GM21526 (cell line): ENCODE measurements at regions not wholly inside any gene's neighbourhood (a gene's known extent, or its start where the extent isn't known, plus 50 kb on each side); places are given as distances from the start of the nearest gene placed in this dataset.
A peak's percentile ranks its signal among the peaks of the same experiment; 100 is the strongest.
"Not testable (repeated sequence)": the region's sequence is repeated elsewhere in the genome, so short reads cannot be mapped to it uniquely, and the experiment has no call there.

Source experiments
- ATAC-seq: cut with Tn5 transposase; IDR thresholded peaks from one replicate; pipeline ENCODE4 v1.9.1; 2021; ENCODE audit warnings: moderate library complexity; ENCODE audit not compliant: unreplicated experiment, low FRiP score

DNA sequence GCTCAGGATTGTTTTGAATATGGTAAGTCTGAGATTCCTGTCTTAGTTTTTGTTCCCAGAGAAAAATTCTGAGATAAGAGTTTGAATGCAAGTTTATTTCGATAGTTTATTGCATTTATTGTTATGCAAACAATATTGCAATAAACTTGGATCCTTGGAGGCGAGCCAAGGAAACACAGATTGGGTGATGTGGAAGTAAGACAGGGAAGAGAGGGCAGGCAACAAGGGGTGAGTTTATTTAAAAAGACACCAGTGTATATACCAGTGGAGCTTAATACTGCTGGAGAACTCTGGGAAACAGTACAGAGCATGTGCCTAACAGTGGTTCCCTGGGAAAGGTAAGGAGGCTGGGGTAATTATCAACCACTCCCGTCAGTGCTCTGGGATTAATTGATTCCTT is 87.5 kb upstream of the NEDD4L start:
- no peak for ATAC-seq

DNA sequence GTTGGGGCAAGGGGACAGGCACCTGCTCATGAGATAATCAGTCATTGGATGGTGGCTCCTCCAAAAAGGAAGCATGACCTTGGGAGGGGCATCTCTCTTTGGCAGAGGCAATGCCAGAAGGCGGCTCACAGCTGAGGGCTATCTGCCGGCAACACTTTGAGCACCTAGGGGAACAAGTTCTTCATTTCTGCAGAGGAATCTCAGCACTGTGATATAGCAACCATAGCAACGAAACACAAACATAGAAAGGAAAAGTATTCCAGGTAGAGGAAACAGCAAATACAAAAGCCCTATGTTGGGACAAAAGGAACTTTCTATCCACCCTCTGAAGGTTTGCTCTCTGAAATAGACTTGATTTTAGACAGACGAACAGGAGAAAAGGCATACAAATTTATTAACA is 89.1 kb upstream of the NEDD4L start:
- no peak for ATAC-seq

DNA sequence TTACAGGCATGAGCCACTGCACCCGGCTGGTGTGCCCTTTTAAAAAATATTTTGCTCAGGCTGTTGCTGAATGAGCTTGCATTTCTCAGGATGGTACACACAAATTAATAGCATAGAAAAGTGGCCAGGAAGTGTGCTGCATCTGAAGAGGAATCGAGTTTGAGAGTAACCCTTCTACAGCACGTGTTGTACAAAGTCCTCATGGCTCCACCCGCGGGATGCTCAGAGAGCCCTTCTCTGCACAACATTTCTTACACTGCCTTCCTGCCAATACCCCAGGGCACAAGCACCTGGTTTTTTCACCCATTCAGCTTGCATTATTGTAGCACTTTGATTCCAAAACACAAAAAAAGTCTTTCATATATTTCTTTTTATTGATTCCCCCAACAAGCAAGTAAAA is 90.1 kb upstream of the NEDD4L start:
- ATAC-seq = no peak

DNA sequence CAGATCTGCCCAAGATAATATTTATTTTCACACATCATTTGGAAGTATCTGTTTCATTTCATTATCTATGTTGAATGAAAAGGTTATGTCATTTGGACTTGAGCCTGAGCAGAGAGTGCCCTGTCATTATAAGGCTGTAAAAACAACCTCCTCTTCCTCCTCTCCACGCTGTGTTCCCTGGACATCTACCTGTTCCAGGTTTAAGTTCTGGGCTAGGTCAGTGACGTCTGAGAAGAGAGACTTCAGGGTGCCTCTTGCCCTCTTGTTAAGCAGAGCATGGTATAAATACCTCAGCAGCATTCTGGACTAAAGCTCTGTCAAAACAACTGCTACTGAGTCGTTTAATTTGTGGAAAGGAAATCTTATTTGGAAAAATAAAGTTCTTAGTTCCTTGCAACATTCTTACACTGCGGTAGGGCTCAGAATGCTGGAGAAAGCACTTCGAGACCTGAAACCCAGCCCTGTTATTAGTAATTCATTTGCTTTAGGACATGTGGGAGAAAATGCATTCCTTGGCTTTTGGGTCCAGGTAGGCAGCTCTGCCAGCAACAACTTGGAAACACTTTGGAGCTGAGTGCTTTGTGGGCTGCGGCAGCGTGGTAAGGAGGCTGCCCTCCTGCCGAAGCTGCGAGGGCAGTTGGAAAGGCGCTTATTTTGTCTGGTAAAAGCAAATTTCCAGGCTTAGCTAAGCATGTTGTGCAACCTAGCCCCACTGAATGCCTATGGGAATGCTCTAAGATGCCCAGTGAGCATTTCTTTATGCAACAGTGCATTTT is 91.8 kb upstream of the NEDD4L start:
- no peak for ATAC-seq

DNA sequence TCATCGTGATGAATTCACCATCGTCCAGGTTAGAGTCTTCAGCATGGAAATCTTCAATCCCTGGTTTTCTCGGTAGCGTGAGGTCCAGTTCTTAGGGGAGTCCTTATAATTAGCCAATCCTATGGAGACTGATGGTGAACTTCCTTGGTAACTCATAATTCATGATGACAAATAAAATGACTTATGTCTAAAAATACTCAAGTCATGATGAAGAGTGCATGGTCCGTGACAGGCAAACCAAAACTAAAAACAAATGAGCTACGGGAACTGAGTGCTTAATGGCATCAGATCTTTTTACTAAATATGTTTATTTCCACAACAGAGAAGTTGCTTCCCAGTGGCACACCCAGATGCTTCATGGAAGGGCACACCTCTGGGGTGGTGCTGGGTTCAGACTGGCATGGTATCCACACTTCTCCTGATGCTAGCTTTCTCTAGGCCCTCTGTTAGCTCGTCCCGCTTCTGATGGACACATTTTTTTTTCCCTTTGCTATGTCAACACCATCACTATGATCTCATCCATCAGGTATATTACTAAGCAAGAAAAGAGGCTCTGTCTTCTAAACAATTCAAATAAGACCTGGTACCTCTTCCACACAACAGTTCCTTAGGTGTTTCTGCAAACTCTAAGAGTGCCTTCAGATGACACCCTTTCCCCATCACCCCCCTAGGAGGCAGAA is 92.8 kb upstream of the NEDD4L start:
- no peak for ATAC-seq

DNA sequence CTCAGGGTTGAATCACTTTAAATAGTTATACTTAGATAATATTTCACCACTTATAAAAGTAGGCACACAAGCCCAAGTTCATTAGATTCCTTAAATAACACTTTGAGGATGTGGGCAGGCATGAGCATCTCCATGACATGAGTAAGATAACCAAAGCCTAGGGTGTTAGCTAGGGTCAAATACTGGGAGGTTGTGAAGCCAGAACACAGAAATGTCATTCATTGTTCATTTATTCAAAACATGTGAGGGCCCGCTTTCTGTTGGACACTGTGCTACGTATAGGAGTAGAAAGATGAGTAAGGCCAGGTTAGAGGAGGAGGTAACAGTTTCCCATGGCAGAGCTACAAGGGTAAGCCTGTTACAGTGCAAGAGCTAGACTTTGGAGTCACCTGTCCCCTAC is 93.5 kb upstream of the NEDD4L start:
- ATAC-seq = no peak

DNA sequence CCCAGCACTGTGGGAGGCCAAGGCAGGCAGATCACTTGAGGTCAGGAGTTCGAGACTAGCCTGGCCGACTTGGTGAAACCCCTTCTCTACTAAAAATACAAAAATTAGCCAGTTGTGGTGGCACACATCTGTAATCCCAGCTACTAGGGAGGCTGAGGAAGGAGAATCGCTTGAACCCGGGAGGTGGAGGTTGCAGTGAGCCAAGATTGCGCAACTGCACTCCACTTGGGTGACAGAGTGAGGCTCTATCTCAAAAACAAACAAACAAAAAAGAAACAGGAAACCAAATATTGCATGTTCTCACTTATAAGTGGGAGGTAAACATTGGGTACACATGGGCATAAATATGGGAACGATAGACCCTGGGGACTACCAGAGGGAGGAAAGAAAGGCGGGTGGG is 94.7 kb upstream of the NEDD4L start:
- ATAC-seq = not testable (repeated sequence)

DNA sequence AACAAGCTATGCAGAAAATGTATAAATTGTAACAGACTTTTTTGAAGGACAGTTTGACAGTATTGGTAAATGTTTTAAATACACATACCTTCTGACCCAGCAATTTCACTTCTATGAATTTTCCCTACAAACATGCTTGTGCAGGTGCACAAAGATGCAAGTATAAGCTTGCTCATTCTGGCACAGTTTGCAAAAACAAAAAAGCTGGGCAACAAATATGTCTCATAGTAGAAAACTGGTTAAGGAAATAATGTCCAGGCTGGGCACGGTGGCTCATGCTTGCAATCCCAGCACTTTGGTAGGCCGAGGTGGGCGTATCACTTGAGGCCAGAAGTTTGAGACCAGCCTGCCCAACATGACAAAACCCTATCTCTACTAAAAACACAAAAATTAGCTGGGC is 96.9 kb upstream of the NEDD4L start:
- ATAC-seq = no peak

DNA sequence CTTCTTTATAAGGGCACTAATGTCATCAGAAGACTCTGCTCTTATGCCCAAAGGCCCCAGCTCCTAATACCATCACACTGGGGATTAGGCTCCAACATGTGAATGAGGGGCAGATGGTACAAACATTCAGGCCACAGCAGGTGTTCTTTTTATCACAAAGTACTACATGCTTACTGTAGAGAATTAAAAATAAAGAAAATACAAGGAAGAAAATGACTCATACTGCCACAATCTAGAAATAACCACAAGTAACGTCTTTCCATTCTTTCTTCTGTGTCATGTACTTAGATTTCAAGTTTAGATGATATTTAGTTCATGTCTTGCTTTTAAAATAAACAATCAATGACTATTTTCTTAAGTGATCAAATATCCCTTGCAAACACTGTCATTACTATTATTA is 100.3 kb upstream of the NEDD4L start:
- ATAC-seq = no peak

DNA sequence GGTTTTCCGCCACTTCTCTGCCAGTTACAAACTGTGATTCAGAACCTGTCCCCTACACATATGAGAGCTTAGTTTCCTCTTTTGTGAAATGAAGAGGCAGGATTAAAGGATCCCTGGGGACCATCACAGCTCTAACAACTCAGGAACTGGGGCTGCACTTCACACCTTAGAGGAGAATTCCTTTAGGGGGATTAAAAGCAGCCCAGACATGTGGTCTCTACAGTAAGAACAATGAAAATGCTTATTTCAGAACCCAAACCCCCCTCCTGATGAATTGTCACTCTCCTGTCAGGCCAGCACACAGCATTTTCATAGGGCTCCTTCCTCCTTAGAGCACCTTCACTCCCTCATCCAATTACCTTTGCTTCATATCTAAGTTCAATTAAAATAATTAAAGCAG is 101.5 kb upstream of the NEDD4L start:
- ATAC-seq = no peak

DNA sequence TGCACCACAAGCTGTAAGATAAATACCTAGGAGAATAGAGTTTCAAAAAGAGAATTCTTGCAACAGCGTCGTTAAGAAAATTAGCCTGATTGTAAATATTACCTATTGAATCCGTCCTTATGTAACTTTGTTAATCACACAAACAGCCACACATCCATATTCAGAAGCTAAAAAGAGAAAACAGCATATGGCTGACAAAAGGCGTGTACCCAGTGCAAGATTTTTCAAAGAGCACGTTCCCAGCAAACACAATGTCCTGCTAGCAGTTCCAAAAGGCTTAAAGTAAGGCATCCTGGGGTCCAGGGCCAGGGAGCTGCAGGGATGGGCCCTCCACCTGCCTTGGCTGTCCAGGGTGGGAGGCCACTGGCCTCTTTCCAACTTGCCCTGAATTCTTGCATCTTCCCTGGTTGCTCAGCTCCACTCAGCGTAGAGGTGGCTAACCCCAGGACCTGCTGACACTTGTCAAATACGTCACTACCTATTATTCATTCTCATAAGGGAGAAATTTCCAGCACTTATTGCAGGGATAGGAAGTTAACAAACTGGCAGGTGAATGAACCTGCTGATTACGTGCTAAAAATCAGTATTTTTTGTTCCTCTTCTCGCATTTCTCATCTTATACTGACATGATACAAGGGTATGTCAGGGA is 102.1 kb upstream of the NEDD4L start:
- no peak for ATAC-seq

DNA sequence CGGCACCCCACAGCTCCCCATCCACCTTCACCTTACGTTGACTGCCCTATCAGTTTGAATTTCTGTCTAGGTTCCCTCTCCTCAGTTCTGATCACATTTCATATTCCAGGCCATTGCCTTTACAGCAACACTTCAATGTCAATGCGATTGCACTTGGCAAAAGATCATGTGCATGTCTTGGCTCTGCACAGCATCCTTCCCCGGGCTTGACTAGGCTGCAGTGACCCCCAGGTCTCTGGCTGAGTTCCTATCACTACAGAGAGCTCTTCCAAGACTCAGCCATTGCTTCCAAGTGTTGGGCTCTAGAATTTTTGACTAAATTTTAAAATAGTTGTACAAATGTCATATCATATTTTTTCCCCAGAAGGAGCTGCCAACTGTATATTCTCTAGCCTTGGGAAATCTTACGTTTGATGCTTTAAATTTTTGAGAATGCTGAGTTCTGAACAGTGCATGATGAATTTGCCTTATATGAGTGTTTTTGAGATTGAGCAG is 103.8 kb upstream of the NEDD4L start:
- no peak for ATAC-seq

DNA sequence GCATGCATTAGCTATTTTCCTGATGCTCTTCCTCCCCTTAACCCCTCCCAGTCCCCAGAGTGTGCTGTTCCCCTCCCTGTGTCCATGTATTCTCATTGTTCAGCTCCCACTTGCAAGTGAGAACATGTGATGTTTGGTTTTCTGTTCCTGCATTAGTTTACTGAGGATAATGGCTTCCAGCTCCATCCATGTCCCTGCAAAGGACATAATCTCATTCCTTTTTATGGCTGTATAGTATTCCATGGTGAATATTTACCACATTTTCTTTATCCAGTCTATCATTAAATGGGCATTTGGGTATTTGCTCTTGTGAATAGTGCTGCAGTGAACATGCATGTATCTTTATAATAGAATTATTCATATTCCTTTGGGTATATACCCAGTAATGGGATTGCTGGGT is 109.7 kb upstream of the NEDD4L start:
- ATAC-seq = not testable (repeated sequence)

DNA sequence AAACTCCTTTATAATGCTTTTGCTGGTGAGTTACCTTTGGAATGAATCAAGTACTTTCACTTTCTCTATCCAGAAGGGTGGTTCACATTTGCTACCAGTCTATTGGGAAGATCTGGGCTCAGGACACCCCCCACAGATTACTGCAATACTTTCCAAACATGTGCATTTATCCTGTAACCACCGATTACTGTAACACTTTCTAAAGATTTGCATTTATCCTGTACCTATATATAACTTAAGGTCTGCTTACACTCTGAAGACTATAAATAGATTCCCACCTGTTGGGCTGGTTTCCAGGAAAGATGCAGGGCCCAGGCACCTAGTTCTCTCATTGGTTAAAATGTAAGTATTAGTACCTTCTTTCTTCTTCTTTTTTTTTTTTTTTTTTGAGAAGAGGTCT is 113.0 kb upstream of the NEDD4L start:
- peak; percentile 81 for ATAC-seq

DNA sequence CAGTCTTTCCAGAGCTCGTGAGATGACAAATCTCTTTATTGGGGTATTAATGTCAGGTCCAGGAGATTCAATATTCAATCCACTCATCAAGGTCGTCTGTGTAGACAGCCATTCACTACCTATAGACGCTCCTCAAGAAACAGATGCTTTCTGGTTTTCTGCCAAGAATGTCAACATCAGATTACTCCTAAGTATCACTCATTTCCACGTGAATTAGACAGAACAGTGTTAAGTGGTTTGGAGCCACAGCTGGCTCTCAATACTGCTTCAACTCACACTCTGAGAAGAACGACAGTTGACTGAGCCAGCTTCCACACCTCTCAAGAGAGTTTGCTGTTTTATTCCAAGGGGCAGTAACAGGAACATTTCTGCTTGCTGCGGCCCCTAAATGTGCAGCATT is 113.5 kb upstream of the NEDD4L start:
- no peak for ATAC-seq

DNA sequence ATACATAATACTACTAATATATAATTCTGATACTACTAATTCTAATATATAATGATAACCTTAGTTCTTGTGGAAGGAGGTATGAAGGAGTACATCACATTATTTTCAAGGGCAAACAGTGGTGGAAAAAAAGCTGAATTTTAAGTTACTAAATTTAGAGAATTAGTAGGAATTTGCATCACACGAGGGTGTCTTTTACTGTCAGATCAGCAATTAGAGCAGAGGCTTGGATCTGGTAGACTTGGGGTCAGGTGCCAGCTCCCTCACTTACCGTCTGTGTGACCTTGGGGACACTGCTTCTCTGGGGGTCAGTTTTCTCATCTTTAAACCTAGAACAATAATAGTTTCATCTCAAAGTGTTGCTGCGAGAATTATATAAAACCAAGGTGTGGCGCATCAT is 114.1 kb upstream of the NEDD4L start:
- no peak for ATAC-seq

DNA sequence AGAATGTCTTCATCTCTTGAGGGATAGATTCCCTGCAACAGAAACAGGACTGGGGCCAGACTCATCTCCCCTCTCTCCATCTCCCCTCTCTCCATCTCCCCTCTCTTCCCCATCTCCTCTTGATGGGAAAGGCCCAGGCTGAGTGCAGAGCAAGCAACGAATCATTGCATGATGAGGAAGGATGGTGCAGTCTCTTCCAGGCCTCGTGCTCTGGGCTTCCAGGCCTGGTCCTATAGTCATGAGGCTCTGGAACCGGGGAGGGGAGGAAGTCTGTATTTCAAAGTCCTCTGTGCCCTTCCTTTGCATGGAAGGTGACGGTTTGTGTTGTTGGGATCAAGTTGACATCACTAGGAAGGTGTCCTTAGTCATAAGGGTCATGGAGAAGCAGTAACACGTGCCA is 115.6 kb upstream of the NEDD4L start:
- no peak for ATAC-seq

DNA sequence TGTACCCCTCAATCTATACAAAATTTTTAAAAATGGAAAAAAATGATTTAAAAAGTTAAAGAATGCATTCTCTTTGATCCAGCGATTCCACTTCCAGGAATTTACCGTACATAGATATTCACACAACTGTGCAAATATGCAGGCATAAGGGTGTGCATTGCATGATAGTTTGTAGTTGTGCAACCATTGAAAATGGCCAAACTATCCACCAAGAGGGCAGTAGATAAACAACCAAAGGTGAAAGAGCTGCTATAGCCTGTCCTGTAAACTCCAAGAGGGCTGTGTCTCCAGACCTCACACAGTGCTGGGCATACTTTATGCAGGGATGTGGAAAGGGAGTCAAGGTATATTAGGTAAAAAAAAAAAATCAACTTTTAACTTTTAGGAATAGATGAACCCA is 116.5 kb upstream of the NEDD4L start:
- no peak for ATAC-seq

DNA sequence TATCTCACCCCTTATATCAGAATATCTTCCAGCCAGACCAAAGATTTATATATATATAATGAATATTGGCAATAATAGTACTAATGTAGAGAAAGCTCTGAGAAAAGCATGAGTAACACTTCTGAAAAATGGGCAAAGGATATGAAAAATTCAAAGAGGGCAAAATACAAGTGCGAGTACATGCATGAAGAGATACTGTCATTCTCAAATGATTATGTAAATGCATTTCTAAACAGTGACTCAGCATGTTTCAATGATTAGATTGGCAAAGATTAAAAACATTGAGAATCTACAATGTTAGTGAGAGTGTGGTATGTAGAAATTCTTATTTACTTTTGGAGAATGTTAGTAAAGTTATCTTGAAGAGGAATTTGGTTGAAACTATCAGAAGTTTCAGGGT is 118.3 kb upstream of the NEDD4L start:
- no peak for ATAC-seq

DNA sequence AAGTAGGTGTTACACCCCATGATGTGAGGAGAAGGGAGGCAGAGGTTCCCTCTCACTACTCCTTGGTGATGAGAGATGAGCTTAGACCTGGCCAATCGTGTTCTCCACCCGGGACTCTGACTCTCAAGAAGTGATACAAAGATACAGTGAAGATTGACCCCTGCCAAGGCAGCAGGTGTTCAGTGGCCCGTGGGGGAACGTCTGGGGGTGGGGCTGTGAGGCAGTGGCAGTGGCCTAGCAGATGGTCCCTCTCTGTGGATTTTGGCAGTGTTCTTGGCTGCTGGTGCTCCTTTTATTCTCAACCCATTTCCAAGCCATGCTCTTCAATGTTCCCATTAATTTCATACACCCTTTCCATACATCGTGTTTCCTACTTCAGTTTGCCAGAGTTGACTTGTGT is 120.4 kb upstream of the NEDD4L start:
- no peak for ATAC-seq

DNA sequence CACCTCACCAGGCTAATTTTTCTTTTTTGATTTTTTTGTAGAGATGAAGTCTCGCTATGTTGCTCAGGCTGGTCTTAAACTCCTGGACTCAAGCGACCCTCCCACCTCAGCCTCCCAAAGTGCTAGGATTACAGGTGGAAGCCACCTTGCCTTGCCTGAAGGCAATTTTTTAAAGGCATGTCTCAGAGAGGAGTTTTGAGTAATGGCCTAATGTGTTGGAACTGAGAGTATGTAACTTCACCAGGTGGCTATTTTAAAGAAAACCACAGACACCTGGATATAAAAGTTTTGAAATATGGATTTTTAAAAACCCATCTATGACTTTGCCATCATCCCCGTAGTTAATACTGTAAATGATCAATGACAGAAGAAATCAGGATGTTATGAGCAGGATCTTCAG is 119.8 kb upstream of the ATP8B1 start:
- ATAC-seq = no peak

DNA sequence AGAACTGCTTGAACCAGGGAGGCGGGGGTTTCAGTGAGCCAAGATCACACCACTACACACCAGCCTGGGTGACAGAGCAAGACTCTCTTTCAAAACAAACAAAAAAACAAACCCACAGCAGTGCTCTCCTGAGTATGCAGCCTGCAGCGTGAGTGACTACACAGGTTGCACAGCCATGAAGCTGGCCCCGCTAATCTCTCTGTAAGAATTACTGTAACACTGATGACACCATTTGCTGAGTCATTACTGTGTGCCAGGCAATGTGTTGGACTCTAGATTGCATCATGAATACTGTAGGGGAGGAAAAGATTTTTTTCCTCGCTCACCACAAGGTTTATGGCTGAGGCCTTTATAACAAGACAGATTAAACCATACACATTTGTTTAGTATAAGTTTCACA is 118.6 kb upstream of the ATP8B1 start:
- no peak for ATAC-seq
